ENCODE measurements at regions not wholly inside any gene's neighbourhood (a gene's known extent, or its start where the extent isn't known, plus 50 kb on each side); places are given as distances from the start of the nearest gene placed in this dataset.

DNA sequence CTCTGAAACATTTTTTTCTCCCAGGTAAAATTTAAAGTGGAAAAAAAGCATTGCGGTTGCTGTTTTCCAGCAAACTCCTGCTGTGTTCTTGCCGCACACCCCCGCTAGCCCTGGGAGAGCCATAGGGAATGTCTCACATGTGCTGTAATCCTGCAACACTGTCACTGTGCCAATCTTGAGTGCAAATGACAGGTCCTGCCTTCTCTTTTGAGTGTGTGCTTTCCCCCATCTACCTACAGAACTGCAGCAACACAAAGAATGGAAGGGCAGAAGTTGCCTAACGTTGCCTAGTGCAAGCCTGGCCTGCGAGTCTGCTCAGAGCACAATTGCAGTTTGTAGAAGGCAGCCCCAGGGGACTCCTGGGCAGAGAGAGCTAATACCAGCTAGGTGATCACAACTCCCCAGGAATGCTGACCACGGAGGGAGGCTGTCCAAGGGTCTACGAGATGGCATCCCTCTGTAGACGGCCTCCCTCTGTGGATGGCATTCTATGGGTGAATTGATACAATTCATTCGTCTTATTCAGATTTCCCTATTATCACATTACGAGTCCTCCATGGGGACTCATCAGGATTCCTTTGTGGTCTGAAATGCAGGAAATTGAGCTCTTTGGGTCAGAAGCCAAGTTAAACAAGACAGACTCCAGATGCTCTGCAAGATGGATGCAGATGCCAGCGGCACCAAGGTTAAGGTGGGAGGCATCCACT is 172.6 kb upstream of the S1PR3 start:
- TF ChIP-seq, protein P1, sequence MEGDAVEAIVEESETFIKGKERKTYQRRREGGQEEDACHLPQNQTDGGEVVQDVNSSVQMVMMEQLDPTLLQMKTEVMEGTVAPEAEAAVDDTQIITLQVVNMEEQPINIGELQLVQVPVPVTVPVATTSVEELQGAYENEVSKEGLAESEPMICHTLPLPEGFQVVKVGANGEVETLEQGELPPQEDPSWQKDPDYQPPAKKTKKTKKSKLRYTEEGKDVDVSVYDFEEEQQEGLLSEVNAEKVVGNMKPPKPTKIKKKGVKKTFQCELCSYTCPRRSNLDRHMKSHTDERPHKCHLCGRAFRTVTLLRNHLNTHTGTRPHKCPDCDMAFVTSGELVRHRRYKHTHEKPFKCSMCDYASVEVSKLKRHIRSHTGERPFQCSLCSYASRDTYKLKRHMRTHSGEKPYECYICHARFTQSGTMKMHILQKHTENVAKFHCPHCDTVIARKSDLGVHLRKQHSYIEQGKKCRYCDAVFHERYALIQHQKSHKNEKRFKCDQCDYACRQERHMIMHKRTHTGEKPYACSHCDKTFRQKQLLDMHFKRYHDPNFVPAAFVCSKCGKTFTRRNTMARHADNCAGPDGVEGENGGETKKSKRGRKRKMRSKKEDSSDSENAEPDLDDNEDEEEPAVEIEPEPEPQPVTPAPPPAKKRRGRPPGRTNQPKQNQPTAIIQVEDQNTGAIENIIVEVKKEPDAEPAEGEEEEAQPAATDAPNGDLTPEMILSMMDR (IDR thresholded peaks at IDR 0.05; ENCODE audit: low read depth, low read length): no peak
- Histone ChIP-seq H3K27me3 (ENCODE audit: control insufficient read depth, insufficient read depth, low read length) (peaks cover 4% of the 10 kb centered on the region), H3K27ac (ENCODE audit: low read depth, low read length) (no peak overlapping the region), H3K9me3 (ENCODE audit: control insufficient read depth, insufficient read depth, low read length) (no peaks in the 10 kb centered on the region), H3K4me3 (ENCODE audit: low read depth, low read length) (no peak overlapping the region)
- CTCF ChIA-PET: no interaction called here
- POLR2A ChIA-PET: no interaction called here
- no peak for DNase-seq (ENCODE audit: low read depth, low spot score)

DNA sequence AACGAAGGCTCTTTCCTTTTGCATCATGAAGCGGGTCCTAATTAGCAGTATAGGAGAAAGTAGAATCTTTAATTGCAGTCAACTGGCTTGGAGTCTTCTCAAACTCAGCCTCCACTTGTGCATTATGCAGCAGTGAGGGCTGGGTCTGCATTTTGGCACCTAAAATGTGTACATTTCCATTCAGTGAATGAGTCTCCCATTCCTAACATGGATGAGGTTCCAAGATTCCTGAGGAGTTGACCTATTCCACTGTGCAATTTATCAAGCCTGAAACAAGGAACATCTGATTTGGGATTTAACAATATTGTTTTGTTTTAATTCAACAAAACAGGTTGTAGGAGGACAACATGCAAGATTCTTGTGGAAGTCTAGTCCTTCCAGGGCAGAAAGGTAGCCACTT is 171.8 kb upstream of the S1PR3 start:
- Histone ChIP-seq H3K27me3 (ENCODE audit: control insufficient read depth, insufficient read depth, low read length) (peaks cover 4% of the 10 kb centered on the region), H3K9me3 (ENCODE audit: control insufficient read depth, insufficient read depth, low read length) (no peaks in the 10 kb centered on the region), H3K4me3 (ENCODE audit: low read depth, low read length) (no peak overlapping the region), H3K27ac (ENCODE audit: low read depth, low read length) (no peak overlapping the region)
- TF ChIP-seq, protein P1 (IDR thresholded peaks at IDR 0.05; ENCODE audit: low read depth, low read length): no peak
- ChIA-PET CTCF (no interaction called here), POLR2A (no interaction called here)
- no peak for DNase-seq (ENCODE audit: low read depth, low spot score)

DNA sequence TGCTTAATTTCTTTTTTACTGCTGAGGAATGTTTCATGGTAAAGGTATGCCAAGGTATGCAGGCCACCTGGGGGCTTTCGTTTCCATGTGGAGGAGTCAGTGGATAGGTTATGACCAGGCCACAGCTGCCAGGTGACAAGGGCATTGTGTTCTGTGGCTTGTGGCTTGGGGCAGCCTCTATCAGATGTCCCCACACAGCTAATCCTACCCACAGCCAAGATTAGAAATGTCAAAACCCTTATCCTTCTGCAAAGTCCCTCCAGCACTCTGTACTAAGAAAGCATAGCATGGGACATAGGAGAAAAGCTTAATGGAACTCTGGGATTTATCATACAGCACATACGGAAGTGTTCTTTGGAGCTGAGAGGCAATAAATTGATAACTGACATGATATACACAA is 171.2 kb upstream of the S1PR3 start:
- no peak for DNase-seq (ENCODE audit: low read depth, low spot score)
- H3K27me3 ChIP-seq (ENCODE audit: control insufficient read depth, insufficient read depth, low read length): peaks cover 4% of the 10 kb centered on the region
- ChIA-PET CTCF (no interaction called here), POLR2A (no interaction called here)
- H3K9me3 ChIP-seq (ENCODE audit: control insufficient read depth, insufficient read depth, low read length): no peaks in the 10 kb centered on the region
- TF ChIP-seq, protein P1 (IDR thresholded peaks at IDR 0.05; ENCODE audit: low read depth, low read length): no peak
- no peak overlapping the region for H3K4me3 ChIP-seq (ENCODE audit: low read depth, low read length)
- no peak overlapping the region for H3K27ac ChIP-seq (ENCODE audit: low read depth, low read length)

DNA sequence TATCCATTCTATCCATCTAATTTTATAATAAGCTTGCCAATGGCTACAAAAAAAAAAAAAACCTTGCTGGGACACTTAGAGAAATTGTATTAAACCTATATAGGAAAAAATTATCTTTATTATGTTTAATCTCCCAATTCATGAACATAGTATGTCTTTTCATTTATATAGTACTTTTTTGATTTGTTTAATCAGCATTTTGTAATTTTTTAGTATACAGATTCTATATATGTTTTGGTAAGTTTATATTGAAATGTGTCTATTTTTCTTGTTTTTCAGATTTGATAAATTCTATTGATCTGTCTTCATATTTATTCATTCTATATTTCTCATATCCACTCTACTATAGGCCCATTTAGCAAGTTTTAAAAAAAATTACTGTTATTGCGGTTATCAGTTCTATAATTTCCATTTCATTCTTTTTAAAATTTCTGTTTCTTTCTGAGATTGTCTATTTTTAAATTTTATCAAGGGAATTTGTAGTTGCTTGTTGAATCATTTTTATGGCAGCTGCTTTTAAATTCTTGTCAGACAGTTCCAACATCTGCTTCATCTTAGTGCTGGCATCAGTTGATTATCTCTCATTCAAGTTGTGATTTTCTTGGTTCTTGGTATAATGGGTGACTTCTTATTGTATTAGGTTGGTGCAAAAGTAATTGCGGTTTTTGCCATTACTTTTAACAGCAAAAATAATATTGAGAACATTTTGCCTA is 170.1 kb upstream of the S1PR3 start:
- ChIA-PET CTCF (no interaction called here), POLR2A (no interaction called here)
- H3K27ac ChIP-seq (ENCODE audit: low read depth, low read length): no peak overlapping the region
- no peaks in the 10 kb centered on the region for H3K9me3 ChIP-seq (ENCODE audit: control insufficient read depth, insufficient read depth, low read length)
- peaks cover 4% of the 10 kb centered on the region for H3K27me3 ChIP-seq (ENCODE audit: control insufficient read depth, insufficient read depth, low read length)
- TF ChIP-seq, protein P1 (IDR thresholded peaks at IDR 0.05; ENCODE audit: low read depth, low read length): no peak
- H3K4me3 ChIP-seq (ENCODE audit: low read depth, low read length): no peak overlapping the region
- DNase-seq (ENCODE audit: low read depth, low spot score): no peak

DNA sequence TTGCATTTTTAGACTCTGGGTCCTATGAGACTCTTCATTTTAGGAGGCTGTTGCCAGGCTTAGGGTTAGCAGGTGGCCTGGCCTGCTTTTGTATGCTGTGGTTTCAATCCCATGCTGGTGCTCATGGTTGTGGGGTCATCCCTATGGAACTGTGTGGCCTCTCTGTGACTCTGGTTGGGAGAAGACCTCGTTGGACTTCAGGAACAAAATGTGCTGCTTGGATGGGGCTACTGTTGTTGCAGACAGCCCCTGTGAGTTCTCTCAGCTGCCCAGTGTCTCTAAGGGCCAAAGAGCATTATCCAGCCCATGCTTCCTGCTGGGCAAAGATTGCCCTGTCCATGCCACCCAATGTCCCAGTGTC is 169.5 kb upstream of the S1PR3 start:
- Histone ChIP-seq H3K27ac (ENCODE audit: low read depth, low read length) (no peak overlapping the region), H3K4me3 (ENCODE audit: low read depth, low read length) (no peak overlapping the region), H3K9me3 (ENCODE audit: control insufficient read depth, insufficient read depth, low read length) (no peaks in the 10 kb centered on the region), H3K27me3 (ENCODE audit: control insufficient read depth, insufficient read depth, low read length) (peaks cover 4% of the 10 kb centered on the region)
- ChIA-PET CTCF (no interaction called here), POLR2A (no interaction called here)
- no peak for DNase-seq (ENCODE audit: low read depth, low spot score)
- TF ChIP-seq, protein P1 (IDR thresholded peaks at IDR 0.05; ENCODE audit: low read depth, low read length): no peak
